HepG2 (cell line): ENCODE measurements at regions not wholly inside any gene's neighbourhood (a gene's known extent, or its start where the extent isn't known, plus 50 kb on each side); places are given as distances from the start of the nearest gene placed in this dataset.

Source experiments
- ARNT2 ChIP-seq: sonication (generic); formaldehyde crosslinking; IDR thresholded peaks from 2 replicates; pipeline ENCODE4 v1.8.0; 2022; ENCODE audit warnings: mild to moderate bottlenecking, low read depth, missing genetic modification reagents, moderate library complexity
- FOXJ3 ChIP-seq: sonication (generic); formaldehyde crosslinking; IDR thresholded peaks from 2 replicates; pipeline ENCODE4 v1.4.0; 2020; ENCODE audit warnings: missing genetic modification reagents, mild to moderate bottlenecking, borderline replicate concordance
- GABPB1 ChIP-seq: IDR thresholded peaks from 2 replicates; pipeline ENCODE4 v1.6.1; 2016; ENCODE audit warnings: mild to moderate bottlenecking, missing genetic modification reagents, moderate library complexity, missing compliant biosample characterization
- HNF4A ChIP-seq: sonication (generic); formaldehyde crosslinking; IDR thresholded peaks from 2 replicates; pipeline ENCODE4 v1.4.0; 2020; ENCODE audit warnings: missing genetic modification reagents
- MATR3 ChIP-seq: sonication (generic); formaldehyde crosslinking; IDR thresholded peaks from 2 replicates; pipeline ENCODE4 v1.4.0; 2020; ENCODE audit warnings: missing genetic modification reagents
- MTF1 ChIP-seq: sonication (generic); formaldehyde crosslinking; IDR thresholded peaks from 2 replicates; pipeline ENCODE4 v1.5.0; 2020; ENCODE audit warnings: missing genetic modification reagents
- NFE2 ChIP-seq: sonication (generic); formaldehyde crosslinking; IDR thresholded peaks from 2 replicates; pipeline ENCODE4 v1.4.0; 2020; ENCODE audit warnings: missing genetic modification reagents
- REPIN1 ChIP-seq: sonication (generic); formaldehyde crosslinking; IDR thresholded peaks from 2 replicates; pipeline ENCODE4 v1.8.0; 2022; ENCODE audit warnings: missing genetic modification reagents, low read depth, mild to moderate bottlenecking, borderline replicate concordance
- SOX5 ChIP-seq: IDR thresholded peaks from 2 replicates; pipeline ENCODE4 v1.6.1; 2016; ENCODE audit warnings: borderline replicate concordance
- ZBTB8A ChIP-seq: sonication (generic); formaldehyde crosslinking; IDR thresholded peaks from 2 replicates; pipeline ENCODE4 v1.4.0; 2020; ENCODE audit warnings: mild to moderate bottlenecking, low read depth, missing genetic modification reagents, borderline replicate concordance
- ZFP36 ChIP-seq: fragments of 150-350 bp; IDR thresholded peaks from 2 replicates; pipeline ENCODE4 v1.6.1; 2018; ENCODE audit warnings: borderline replicate concordance, low read length, low read depth; ENCODE audit not compliant: partially characterized antibody
- ZNF230 ChIP-seq: sonication (generic); formaldehyde crosslinking; IDR thresholded peaks from 2 replicates; pipeline ENCODE4 v1.4.0; 2020; ENCODE audit warnings: mild to moderate bottlenecking, missing genetic modification reagents
- ZNF672 ChIP-seq: sonication (generic); formaldehyde crosslinking; IDR thresholded peaks from 2 replicates; pipeline ENCODE4 v1.8.1; 2022; ENCODE audit warnings: missing genetic modification reagents
- TF ChIP-seq, protein P1 (sequence below): sonication (generic); formaldehyde crosslinking; IDR thresholded peaks from 2 replicates; pipeline ENCODE4 v1.5.1; 2020; ENCODE audit warnings: missing genetic modification reagents, mild to moderate bottlenecking, borderline replicate concordance
- TF ChIP-seq, protein P2 (sequence below): IDR thresholded peaks from 2 replicates; pipeline ENCODE4 v1.6.1; 2012; ENCODE audit warnings: low read length, improper control_type of control experiment
- TF ChIP-seq, protein P3 (sequence below): sonication (generic); formaldehyde crosslinking; IDR thresholded peaks from 2 replicates; pipeline ENCODE4 v1.4.0; 2020; ENCODE audit warnings: missing genetic modification reagents, mild to moderate bottlenecking, borderline replicate concordance
- TF ChIP-seq, protein P4 (sequence below): sonication (generic); formaldehyde crosslinking; IDR thresholded peaks from 2 replicates; pipeline ENCODE4 v1.5.0; 2020; ENCODE audit warnings: missing genetic modification reagents

DNA sequence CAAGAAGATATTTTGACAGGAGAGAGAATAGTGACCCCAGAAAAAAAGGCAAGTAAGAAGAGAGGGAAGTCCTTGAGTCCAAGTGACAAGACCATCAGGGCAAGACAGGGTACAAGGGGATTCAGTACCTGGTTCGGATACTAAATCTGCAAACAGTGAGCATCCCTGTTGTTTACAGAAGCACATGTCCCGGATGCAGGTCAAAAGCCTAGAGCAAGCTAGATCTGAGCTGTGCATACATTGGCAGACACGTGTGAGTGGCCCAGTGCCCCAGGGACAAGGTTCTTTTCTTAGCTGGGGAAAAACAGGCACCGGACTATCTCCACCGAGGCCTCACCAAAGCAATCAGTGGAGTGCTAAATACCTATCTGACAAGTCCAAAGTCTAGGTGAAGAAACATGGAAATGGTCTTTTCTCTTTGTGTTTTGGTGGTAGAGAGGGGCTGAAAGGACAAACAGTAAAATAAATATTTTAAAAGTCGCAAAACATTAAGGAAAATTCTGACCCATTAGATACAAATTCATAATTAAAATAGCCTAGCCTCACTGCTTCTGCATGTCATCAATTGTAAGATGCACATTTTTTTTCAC lies 165.2 kb downstream of the SUCLG1 start (continued):
- TF ChIP-seq, protein P1, sequence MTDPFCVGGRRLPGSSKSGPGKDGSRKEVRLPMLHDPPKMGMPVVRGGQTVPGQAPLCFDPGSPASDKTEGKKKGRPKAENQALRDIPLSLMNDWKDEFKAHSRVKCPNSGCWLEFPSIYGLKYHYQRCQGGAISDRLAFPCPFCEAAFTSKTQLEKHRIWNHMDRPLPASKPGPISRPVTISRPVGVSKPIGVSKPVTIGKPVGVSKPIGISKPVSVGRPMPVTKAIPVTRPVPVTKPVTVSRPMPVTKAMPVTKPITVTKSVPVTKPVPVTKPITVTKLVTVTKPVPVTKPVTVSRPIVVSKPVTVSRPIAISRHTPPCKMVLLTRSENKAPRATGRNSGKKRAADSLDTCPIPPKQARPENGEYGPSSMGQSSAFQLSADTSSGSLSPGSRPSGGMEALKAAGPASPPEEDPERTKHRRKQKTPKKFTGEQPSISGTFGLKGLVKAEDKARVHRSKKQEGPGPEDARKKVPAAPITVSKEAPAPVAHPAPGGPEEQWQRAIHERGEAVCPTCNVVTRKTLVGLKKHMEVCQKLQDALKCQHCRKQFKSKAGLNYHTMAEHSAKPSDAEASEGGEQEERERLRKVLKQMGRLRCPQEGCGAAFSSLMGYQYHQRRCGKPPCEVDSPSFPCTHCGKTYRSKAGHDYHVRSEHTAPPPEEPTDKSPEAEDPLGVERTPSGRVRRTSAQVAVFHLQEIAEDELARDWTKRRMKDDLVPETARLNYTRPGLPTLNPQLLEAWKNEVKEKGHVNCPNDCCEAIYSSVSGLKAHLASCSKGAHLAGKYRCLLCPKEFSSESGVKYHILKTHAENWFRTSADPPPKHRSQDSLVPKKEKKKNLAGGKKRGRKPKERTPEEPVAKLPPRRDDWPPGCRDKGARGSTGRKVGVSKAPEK (CRISPR knock-in tag): 0 out of 2 replicates have a peak, but pooled peaks have one; percentile 50
- TF ChIP-seq HNF4A (CRISPR knock-in tag) (peak; percentile 100), REPIN1 (CRISPR knock-in tag) (peak; percentile 91), MATR3 (CRISPR knock-in tag) (no peak), SOX5 (CRISPR knock-in tag) (peak; percentile 93), ZNF672 (CRISPR knock-in tag) (no peak), ZNF230 (CRISPR knock-in tag) (peak; percentile 92), ZBTB8A (CRISPR knock-in tag) (peak; percentile 58; the same call in 1 of the 2 replicates), ARNT2 (peak; percentile 88), GABPB1 (CRISPR knock-in tag) (peak; percentile 61), ZFP36 (no peak), MTF1 (no peak), FOXJ3 (CRISPR knock-in tag) (peak; percentile 96), NFE2 (no peak)
- TF ChIP-seq, protein P2, sequence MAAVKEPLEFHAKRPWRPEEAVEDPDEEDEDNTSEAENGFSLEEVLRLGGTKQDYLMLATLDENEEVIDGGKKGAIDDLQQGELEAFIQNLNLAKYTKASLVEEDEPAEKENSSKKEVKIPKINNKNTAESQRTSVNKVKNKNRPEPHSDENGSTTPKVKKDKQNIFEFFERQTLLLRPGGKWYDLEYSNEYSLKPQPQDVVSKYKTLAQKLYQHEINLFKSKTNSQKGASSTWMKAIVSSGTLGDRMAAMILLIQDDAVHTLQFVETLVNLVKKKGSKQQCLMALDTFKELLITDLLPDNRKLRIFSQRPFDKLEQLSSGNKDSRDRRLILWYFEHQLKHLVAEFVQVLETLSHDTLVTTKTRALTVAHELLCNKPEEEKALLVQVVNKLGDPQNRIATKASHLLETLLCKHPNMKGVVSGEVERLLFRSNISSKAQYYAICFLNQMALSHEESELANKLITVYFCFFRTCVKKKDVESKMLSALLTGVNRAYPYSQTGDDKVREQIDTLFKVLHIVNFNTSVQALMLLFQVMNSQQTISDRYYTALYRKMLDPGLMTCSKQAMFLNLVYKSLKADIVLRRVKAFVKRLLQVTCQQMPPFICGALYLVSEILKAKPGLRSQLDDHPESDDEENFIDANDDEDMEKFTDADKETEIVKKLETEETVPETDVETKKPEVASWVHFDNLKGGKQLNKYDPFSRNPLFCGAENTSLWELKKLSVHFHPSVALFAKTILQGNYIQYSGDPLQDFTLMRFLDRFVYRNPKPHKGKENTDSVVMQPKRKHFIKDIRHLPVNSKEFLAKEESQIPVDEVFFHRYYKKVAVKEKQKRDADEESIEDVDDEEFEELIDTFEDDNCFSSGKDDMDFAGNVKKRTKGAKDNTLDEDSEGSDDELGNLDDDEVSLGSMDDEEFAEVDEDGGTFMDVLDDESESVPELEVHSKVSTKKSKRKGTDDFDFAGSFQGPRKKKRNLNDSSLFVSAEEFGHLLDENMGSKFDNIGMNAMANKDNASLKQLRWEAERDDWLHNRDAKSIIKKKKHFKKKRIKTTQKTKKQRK: no peak
- TF ChIP-seq, protein P3, sequence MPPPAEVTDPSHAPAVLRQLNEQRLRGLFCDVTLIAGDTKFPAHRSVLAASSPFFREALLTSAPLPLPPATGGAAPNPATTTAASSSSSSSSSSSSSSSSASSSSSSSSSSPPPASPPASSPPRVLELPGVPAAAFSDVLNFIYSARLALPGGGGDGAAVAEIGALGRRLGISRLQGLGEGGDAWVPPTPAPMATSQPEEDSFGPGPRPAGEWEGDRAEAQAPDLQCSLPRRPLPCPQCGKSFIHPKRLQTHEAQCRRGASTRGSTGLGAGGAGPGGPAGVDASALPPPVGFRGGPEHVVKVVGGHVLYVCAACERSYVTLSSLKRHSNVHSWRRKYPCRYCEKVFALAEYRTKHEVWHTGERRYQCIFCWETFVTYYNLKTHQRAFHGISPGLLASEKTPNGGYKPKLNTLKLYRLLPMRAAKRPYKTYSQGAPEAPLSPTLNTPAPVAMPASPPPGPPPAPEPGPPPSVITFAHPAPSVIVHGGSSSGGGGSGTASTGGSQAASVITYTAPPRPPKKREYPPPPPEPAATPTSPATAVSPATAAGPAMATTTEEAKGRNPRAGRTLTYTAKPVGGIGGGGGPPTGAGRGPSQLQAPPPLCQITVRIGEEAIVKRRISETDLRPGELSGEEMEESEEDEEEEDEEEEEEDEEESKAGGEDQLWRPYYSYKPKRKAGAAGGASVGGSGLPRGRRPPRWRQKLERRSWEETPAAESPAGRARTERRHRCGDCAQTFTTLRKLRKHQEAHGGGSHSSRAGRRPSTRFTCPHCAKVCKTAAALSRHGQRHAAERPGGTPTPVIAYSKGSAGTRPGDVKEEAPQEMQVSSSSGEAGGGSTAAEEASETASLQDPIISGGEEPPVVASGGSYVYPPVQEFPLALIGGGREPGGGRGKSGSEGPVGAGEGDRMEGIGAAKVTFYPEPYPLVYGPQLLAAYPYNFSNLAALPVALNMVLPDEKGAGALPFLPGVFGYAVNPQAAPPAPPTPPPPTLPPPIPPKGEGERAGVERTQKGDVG (CRISPR knock-in tag): no peak; the same call in 1 of the 2 replicates
- TF ChIP-seq, protein P4, sequence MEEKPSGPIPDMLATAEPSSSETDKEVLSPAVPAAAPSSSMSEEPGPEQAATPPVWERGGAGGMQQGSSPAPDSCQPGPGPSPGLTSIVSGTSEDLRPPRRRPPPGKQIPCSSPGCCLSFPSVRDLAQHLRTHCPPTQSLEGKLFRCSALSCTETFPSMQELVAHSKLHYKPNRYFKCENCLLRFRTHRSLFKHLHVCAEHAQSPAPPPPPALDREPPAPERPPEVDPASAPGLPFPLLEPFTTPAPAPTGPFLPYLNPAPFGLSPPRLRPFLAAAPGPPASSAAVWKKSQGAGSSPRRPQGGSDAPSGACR (CRISPR knock-in tag): peak; percentile 91
